ENCODE measurements at regions not wholly inside any gene's neighbourhood (a gene's known extent, or its start where the extent isn't known, plus 50 kb on each side); places are given as distances from the start of the nearest gene placed in this dataset.

- no peak for TF ChIP-seq CTCF (IDR thresholded peaks at IDR 0.05; ENCODE audit: low read length)
- TF ChIP-seq EZH2 (IDR thresholded peaks at IDR 0.05; ENCODE audit: borderline replicate concordance, low read length) = no peak
Measured at GRCh38 chr7:50251765-50252164, 52.8 kb upstream of the IKZF1 start.
